ENCODE measurements at regions not wholly inside any gene's neighbourhood (a gene's known extent, or its start where the extent isn't known, plus 50 kb on each side); places are given as distances from the start of the nearest gene placed in this dataset.

GRCh38 chr6:33931799-33932198 lies 128.0 kb upstream of the MLN start:
- in situ Hi-C loops (cut with HindIII; ENCODE audit: low pct_ligation_motif_present, low sequenced_read_pairs): no loop called here
- Histone ChIP-seq H3K27ac (no peak overlapping the region), H3K4me3 (ENCODE audit: low read depth, low read length) (no peak overlapping the region), H3K27me3 (replicated peaks) (peaks cover 3% of the 10 kb centered on the region), H3K36me3 (replicated peaks) (no peaks in the 10 kb centered on the region)
- TF ChIP-seq CTCF (IDR thresholded peaks at IDR 0.05; ENCODE audit: low read depth, low read length, missing control alignments): no peak
- no peak for DNase-seq

GRCh38 chr6:33929575-33930288 lies 125.9 kb upstream of the MLN start:
- no peak for DNase-seq
- in situ Hi-C loops (cut with HindIII; ENCODE audit: low pct_ligation_motif_present, low sequenced_read_pairs): no loop called here
- Histone ChIP-seq H3K27ac (no peak overlapping the region), H3K36me3 (replicated peaks) (no peaks in the 10 kb centered on the region), H3K27me3 (replicated peaks) (peaks cover 3% of the 10 kb centered on the region), H3K4me3 (ENCODE audit: low read depth, low read length) (no peak overlapping the region)
- TF ChIP-seq CTCF (IDR thresholded peaks at IDR 0.05; ENCODE audit: low read depth, low read length, missing control alignments): no peak

GRCh38 chr6:33927616-33928015 lies 123.8 kb upstream of the MLN start:
- DNase-seq: peak; percentile 38
- TF ChIP-seq CTCF (IDR thresholded peaks at IDR 0.05; ENCODE audit: low read depth, low read length, missing control alignments): no peak
- in situ Hi-C loops (cut with HindIII; ENCODE audit: low pct_ligation_motif_present, low sequenced_read_pairs): no loop called here
- H3K27ac ChIP-seq: no peak overlapping the region
- no peaks in the 10 kb centered on the region for H3K36me3 ChIP-seq (replicated peaks)
- no peak overlapping the region for H3K4me3 ChIP-seq (ENCODE audit: low read depth, low read length)
- H3K27me3 ChIP-seq (replicated peaks): no peaks in the 10 kb centered on the region

GRCh38 chr6:33927112-33927511 lies 123.3 kb upstream of the MLN start:
- in situ Hi-C loops (cut with HindIII; ENCODE audit: low pct_ligation_motif_present, low sequenced_read_pairs): no loop called here
- no peak for TF ChIP-seq CTCF (IDR thresholded peaks at IDR 0.05; ENCODE audit: low read depth, low read length, missing control alignments)
- Histone ChIP-seq H3K36me3 (replicated peaks) (no peaks in the 10 kb centered on the region), H3K4me3 (ENCODE audit: low read depth, low read length) (no peak overlapping the region), H3K27me3 (replicated peaks) (no peaks in the 10 kb centered on the region), H3K27ac (no peak overlapping the region)
- DNase-seq: no peak

- H3K36me3 ChIP-seq (replicated peaks): no peaks in the 10 kb centered on the region
- in situ Hi-C loops (cut with HindIII; ENCODE audit: low pct_ligation_motif_present, low sequenced_read_pairs): no loop called here
- DNase-seq: no peak
- H3K27ac ChIP-seq: no peak overlapping the region
- TF ChIP-seq CTCF (IDR thresholded peaks at IDR 0.05; ENCODE audit: low read depth, low read length, missing control alignments): no peak
- H3K4me3 ChIP-seq (ENCODE audit: low read depth, low read length): no peak overlapping the region
- H3K27me3 ChIP-seq (replicated peaks): no peaks in the 10 kb centered on the region
Observed at GRCh38 chr6:33926451-33926850, 122.6 kb upstream of the MLN start.

GRCh38 chr6:33925936-33926335 lies 122.1 kb upstream of the MLN start:
- TF ChIP-seq CTCF (IDR thresholded peaks at IDR 0.05; ENCODE audit: low read depth, low read length, missing control alignments): no peak
- Histone ChIP-seq H3K27me3 (replicated peaks) (no peaks in the 10 kb centered on the region), H3K27ac (no peak overlapping the region), H3K36me3 (replicated peaks) (no peaks in the 10 kb centered on the region), H3K4me3 (ENCODE audit: low read depth, low read length) (no peak overlapping the region)
- in situ Hi-C loops (cut with HindIII; ENCODE audit: low pct_ligation_motif_present, low sequenced_read_pairs): no loop called here
- no peak for DNase-seq

Data from brain microvascular endothelial cell (primary cell).